HuH-7 (cell line): ENCODE measurements at regions not wholly inside any gene's neighbourhood (a gene's known extent, or its start where the extent isn't known, plus 50 kb on each side); places are given as distances from the start of the nearest gene placed in this dataset.
"Not testable (repeated sequence)": the region's sequence is repeated elsewhere in the genome, so short reads cannot be mapped to it uniquely, and the experiment has no call there.

ENCODE experiments used
- DNase-seq: peaks from one replicate; pipeline ENCODE4 v3.0.0; 2011; ENCODE audit warnings: low spot score

DNA sequence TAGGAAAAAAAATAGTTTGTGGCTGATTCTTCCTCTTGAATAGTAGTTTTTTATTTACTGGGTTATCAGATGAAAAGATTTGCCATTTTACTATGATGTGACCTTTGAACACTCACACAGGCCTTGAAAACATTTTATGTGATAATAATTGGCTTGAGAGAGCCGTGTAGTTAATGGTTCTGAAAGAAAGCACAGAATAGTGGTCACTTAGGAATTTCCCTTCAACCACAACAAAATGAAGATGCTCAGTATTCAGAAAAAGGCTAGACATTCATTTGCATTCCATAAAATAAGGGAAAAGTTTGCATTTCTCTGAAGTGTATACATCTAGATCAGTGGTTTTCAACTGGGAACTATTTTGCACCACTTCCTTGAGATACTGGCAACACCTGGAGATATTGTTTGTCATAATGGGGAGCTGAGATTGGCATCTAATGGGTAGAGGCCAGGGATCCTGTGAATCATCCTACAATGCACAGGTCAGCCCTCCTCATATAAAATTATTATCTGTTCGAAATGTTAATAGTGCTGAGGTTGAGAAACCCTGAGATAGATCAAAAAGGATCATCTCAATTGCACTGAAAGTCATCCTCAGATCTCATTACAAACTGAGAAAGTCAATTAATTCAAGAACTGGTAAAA, 446.4 kb upstream of the CCNG1 start:
- DNase-seq = no peak

DNA sequence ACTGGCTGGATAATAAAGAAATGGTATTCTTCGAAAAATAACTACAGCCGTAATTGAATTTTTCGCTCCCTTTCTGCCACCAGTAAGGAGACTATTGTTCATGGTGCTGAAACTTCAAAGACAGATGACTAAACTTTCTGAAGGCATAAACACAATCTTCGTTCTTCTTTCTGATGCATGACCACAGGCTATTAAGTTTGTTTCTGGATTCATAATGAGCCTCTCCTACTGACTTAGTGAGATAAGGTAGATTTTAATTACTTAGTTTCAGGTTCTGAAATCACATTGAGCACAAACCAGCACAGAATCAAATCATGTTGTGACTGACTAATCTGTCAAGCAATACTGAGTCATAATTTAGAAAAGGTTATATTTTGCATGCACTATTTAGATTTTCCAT, 441.8 kb upstream of the CCNG1 start:
- no peak for DNase-seq

DNA sequence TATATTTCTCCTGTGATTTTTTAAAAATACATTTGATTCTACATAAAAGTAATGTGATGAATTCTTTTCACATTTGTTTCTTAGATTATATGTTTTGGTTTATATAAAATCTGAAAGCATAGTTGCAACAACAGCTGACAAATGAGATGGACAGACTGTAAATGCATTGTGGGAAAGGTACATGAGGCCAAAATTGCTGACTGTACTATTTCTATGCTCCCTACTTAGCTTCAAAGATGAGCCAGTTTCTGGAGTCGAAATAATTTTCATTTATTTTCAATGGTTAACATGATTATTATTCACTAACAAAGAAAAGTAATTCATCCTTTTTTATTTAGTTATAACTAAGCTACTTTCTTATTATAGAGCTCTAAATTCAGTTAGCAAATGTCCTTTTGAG, 441.3 kb upstream of the CCNG1 start:
- DNase-seq = no peak

DNA sequence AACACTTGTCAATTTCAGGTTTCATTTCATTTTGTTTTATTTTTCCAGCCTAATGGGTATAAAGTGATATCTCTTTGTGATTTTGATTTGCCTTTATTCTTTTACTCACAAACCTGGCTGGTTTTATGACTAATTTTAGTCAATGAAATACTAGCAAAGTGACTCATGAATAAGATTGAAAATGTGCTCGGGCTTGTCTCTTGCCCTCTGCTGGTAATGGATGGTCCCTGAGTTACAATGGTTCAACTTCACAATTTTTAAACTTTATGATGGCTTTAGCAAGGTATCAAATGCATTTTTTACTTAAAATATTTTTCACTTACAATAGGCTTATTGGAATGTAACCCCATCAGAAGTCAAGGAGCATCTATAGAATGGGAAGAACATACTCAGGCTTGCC, 431.4 kb upstream of the CCNG1 start:
- no peak for DNase-seq

DNA sequence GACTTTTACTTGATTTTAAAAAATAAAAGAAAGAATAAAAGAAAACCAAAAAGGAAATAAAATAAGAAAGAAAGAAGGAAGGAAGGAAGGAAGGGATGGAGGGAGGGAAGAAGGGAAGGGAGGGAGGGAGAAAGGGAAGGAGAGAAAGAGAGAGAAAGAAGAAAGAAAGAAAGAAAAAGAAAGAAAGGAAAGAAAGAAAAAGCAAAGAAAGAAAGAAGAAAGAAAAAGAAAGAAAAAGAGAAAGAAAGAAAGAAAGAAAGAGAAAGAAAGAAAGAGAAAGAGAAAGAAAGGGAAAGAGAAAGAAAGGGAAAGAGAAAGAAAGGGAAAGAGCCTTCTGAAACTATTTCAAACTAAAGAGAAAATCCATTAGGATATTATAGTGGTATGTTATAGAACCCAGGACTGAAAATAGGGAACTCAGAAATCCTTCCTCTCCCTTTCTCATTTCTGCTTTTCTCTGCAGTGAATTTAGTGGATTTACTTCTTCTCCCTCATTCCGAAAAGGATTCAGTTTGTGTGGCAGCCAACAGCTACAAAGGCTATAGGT, 414.7 kb upstream of the CCNG1 start:
- no peak for DNase-seq

DNA sequence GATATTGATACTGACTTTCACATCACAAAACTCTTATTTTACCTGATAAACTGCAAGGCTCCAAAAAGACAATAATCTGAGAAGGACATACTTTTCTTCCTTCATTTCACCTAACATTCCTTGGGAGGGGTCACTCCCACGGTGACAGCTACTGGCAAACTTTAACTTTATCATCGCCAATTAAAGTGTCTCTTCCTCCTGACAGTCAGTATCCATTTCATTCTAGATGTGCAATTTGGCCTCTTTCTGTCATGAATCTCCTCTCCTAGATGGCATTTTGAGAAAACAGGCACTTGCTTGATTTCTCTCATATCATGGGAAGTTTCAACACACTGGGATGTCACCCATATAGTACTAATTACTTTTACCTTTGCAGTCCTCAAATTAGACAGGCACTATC, 413.5 kb upstream of the CCNG1 start:
- no peak for DNase-seq

DNA sequence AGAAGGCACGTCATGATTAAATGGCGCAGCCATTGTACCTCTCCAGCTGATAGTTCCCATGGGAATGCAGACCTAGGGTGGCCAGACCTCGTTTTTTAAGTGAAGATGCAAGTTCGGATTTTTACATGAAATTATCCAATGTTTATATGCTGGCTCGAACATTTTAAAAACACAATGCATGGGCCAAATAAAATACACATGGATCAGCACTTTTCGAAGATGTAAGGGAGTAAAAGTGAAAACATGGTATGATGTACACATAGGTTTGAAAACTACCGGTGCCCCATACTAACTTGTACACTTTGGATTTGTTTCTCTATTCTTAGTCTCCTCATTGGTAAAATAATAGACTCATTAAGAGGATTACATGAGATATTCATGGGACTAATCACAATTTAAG, 412.5 kb upstream of the CCNG1 start:
- DNase-seq = no peak

DNA sequence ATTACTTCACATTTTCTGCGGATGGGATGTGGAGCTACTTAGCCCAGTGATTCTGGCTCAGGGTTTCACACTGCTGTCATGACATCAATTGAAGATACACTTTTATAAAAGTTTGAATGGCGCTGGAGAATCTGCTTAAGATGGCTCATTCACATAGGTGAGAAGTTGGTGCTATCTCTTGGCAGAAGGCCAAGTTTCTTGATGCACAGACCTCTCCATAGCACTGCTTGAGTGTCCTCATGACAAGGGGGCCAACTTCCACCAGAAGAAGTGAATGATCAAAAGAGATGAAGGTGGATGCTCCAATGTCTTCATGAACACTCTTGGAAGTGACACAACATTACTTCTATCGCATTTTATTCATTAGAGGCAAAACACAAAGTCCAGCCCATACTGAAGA, 403.7 kb upstream of the CCNG1 start:
- no peak for DNase-seq

DNA sequence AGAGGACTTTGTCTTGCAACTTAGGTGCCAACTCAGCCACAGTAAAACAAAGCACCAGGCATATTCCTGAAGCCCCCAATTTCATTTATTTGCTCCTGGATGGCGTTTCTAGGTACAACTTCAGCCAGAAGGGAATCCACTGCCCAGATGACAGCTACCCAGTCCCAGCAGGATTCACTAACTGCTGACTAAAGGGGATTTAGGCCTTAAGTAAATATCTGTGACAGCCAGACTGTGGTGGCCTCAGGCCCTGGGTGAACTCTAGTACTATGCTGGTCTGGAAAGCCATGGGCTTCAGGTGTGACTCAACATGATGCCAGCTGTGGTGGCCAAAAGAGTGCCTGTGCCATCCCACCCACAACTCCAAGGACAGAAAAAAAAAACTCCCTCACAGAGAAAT, 396.1 kb upstream of the CCNG1 start:
- DNase-seq = no peak

DNA sequence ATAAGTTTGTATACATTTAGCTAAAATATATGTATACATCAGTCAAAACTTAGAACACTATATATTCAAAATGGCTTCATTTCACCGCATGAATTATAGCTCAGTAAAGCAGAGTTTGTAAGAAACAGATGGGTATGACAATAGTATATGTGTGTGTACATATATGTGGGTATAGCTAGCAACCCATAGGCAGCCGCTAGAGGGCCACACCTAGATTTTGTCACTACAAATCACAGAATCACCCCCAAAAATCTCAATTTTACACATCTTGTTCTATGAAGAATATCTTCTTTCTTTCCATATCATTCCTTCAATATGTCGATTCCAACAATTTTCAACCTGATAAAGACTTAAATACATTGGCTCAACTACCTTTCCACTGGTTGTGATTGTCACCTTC, 357.8 kb upstream of the CCNG1 start:
- DNase-seq = no peak

DNA sequence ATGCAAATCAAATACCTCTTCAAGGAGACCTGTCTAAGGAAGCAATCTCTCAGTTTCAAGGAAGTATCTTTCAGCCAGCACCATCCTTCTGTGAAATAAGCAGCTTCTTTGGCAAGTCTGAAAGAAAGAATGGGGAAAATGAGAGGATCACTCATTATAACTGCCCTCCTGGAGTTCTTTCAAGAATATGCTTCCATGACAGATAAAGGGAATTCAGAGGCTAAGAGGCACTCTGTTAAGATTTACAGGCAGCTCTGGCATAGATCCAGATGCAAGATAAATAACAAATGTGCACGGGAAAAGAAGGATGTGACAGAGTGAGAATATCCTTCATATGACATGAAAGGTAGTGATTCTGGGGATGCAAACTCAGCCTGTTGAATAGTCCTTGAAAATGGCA, 348.2 kb upstream of the CCNG1 start:
- DNase-seq = no peak

DNA sequence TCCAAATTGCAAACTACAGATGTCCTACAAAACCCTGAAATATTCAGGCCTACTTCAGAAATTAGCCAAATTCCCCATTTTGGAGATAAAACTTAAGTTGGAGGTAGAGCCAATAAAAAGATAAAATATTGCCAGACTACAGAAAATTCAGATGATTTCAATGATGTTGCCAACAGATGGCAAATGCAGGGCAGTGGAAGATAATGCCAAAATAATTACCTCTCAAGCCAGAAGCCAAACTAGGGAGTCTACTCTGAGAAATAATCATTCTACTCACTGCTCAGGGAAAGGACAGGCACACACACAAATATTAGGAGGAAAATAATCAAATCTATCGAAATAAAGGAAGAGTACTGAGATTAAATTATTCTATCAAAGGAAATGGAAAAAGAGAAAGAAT, 347.5 kb upstream of the CCNG1 start:
- DNase-seq = no peak

DNA sequence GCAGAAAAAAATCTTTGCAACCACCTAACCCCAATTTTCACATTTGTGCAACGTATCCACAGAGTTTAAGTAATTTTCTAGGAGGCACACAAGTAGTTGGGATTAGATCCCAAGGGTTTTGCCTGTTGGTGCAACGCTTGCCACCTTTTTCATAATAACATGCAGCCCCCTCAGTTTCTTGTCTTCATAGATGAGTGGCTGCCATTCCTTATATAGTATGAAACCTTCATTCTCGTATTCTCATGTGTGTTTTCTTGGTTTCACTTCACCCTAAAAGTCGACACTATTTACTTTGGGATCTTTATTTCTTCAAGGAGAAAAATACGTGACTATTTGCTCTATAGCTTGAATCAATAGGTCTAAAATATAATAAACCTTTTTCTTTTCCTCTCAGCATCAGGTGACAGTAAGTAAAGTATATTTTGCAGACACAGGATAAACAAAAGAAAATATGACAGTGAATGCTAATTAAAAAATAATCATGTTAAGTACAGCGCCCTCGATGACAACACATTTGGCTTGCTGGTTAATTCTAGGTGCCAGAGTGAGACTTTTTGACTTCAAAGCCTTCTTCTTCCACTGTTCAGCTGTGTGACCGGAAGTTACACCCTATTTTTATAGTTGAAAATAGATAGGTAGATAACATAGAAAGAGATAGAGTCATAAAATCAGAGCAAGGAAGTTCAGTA, 342.8 kb upstream of the CCNG1 start:
- no peak for DNase-seq

DNA sequence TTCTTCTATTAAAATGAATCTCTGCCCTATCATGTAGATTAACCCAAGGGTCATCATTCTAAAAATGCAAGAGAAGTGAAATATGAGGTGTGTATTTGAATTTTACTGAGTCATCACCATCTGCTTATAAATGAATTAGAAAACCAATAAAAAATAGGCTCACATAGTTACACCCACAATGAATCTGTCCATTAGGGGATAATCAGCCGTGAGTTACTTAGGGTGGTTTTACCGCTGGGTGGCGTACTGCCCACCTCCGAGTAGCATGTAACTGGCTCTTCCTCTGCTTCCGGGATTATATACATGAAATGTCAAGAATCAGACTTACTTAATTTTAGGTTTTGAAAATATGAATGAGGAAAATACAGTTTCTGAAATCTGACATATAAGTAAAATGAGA, 332.9 kb upstream of the CCNG1 start:
- DNase-seq = peak; percentile 24

DNA sequence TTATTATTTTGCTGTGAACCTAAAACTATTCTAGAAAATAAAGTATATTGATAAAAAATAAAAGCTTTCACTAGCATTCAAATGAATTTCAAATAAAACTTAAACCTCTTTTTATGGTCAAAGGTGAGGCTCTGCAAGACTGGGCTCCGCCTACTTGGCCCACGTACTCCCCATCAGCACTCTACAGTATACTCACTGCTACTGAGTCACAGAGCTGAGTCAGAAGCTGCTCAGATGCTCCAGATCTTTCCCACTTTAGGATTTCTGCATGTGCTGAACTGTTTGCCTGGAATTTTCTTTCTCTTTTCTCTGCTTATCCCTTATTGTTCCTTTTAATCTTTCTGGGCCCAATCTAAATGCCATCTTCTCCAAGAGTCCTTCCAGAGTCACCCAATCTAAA, 331.9 kb upstream of the CCNG1 start:
- DNase-seq = no peak

DNA sequence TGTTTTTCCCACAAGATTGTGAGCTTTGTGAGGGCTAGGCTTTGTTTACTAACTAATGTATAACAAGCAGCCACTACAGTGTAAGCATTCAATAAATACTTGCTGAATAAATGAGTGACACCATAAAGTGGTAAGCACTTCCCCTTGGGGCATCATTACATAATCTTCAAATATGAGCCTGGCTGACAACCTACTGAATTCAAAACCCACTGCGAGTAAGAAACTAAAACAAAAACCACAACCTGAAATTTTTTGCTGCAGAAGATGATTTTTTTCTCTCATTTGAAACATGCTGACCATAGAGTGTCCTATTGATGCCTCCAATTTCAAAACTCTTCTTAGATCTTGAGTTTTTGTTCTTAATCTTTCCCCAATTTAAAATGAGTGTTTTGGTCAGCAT, 331.3 kb upstream of the CCNG1 start:
- no peak for DNase-seq

DNA sequence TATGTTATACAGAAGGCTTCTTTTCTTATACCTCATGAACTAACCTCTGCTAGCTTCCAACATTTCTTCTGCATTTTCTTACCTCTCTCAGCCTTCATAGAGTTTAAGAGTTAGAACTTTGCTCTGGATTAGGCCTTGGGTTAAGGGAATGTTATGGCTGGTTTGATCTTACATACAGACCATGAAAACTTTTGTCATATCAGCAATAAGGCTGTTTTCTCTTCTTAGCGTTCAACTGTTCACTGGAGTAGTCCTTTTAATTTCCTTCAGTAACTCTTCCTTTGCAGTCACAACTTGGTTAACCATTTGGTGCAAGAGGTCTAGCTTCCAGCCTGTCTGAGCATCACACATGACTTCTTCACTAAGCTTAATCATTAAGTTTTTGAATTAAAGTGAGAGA, 329.0 kb upstream of the CCNG1 start:
- DNase-seq = no peak

DNA sequence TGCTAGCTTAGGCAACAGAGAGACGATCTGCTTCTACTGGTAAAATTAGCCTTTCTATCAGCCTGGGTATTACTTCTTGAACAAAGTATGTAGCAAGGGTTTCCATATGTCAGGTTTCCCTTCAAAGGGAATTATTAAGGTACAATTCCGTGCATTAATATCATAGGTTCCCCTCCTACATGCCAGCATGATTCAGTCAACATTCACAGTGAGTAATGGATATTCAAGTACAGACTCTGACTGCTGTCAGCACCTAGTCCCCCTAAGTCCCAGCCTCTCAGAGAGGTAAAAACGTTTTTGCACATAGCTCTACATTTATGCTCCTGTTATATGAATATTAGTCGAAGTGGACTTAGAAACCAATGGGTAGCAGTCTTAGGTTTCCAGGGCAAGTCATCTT, 322.4 kb upstream of the CCNG1 start:
- DNase-seq = no peak

DNA sequence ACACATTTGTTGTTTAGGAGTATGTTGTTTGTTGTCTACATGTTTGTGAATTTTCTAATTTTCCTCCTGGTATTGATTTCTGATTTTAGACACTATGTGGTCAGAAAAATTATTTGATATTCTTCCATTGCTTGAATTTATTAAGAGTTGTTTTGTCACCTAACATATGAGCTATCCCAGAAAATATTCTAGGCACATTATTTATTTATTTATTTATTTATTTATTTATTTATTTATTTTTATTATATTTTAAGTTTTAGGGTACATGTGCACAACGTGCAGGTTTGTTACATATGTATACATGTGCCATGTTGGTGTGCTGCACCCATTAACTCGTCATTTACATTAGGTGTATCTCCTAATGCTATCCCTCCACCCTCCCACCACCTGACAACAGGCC, 320.8 kb upstream of the CCNG1 start:
- not testable (repeated sequence) for DNase-seq

DNA sequence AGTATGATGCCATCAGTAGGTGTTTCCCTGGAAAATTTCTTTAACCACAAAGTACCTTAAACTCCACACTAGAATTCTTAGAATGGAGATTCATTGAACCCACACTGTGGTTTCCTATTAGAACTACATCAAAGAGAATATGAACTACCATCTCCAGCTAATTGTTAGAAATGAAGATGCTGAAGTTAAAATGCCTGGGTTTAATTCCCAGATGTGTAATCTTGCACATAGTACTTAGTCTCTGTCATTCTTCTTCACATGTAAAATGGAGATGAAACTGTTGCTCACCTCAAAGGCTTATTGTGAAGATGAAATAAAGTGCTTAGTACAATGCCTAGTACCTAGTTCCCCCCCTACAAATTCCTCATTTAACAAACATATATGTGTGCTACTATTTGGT, 303.3 kb upstream of the CCNG1 start:
- DNase-seq = no peak

DNA sequence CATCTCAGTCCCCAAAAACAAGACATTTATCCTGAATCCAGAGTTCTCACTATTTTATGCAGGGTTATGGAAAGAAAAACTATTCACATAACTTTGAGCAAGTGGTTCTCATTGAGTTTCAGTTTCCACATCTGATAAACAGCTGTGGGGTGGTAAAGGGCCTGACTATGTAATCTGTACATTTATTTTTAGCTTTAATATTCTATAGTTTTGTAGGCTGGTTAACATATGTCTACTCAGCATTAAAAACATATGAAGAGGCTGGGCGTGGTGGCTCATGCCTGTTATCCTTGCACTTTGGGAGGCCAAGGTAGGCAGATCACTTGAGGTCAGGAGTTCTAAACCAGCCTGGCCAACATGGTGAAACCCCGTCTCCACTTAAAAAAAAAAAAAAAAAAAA, 301.5 kb upstream of the CCNG1 start:
- DNase-seq = no peak

DNA sequence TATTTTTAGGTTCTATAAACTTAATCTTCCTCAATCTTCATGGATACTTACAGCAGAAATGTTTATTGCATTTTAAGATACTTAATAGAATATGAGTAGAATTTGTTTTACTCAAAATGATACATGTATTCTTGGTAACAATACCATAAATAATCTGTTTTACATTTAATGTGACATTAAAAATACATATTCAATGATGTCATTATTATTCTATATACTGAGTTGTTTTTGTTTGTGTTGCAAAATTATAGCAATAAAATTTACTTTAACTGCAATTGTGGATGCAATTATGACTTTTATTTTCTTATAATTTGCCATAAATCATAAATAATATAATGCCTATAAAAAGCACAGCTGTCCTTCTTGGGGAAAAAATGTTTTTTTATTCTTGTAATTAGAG, 275.9 kb upstream of the CCNG1 start:
- DNase-seq = no peak

DNA sequence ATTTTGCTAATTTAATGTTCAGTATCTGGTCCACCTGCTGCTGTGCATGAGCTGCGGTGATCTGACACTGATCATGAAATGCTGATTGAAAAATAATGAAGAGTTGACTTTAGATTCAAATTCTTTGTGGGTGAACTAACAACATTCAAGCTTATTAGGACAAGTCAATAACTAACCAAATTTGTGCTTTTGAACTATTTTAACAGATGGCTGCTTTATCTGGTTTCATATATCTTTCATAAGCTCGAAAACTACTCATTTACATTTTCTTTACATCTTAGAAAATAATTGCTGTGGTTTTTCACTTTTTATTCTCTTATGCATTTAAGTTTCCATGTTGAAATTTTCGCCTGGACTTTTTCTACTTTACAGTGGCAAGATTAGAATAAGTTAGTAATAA, 274.8 kb upstream of the CCNG1 start:
- no peak for DNase-seq

DNA sequence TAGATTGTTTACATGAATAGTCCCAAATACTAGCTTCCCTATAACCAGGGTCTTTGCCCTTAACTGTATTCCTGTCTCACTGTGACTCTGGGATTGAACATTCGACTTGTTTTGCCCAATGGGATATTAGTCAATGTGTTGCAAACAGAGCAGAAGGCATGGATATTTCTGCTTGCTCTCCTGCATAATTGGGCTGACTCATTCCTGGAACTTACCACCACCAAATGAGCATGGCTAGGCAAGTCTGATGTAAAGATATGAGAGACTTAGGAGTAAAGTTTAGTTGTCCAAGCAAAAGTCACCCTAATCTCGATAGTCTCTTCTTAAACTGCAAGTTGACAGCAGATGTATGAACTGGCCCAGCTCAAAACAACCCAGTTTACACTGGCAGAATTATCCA, 273.5 kb upstream of the CCNG1 start:
- no peak for DNase-seq
